Medulla oblongata (tissue), 1 donor: ENCODE measurements at regions not wholly inside any gene's neighbourhood (a gene's known extent, or its start where the extent isn't known, plus 50 kb on each side); places are given as distances from the start of the nearest gene placed in this dataset.
"Not testable (repeated sequence)": the region's sequence is repeated elsewhere in the genome, so short reads cannot be mapped to it uniquely, and the experiment has no call there.

Experiments
- DNase-seq: peaks from one replicate; pipeline ENCODE4 v3.0.0-alpha.2; 2015; ENCODE audit errors: extremely low spot score

DNA sequence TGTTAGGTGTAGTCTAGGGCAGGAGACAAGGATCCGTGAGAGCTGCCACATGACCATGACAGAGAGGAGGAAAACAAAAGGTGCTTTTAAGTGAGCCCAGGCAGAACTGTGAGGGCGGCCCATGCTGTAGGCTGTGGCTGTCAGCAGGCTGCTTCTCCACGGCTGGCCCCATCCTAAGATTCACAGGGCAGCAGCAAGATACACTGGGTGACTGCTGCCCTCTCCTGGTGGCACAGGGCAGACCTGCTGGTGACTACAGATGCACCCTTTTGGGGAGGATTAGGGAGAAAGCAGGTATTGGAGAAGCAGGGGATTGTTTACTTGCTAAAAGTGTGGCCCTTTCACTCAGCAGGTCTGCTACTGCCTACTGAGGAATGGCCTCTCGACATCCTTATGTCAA is 112.2 kb upstream of the CCZ1B start:
- DNase-seq, result not testable (repeated sequence)

DNA sequence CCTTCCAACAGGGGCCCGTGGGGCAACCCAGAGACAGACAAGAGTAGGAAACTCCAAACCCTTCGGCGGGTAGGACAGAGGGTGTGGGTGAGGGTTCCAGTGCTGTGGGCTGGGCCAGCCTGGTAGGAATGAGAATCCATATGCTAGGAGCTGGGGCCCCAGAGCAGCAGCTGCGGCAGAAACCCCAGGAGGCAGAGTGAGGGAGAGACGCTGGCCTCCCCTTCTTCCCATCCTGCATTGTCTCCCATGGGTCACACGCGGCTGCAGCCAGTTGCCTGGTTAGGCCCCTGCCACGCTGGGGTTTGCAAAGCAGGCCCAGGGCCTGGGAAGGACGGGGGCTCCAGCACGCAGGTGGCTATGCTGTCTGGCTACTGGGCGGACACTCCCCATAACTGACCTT is 113.1 kb upstream of the CCZ1B start:
- DNase-seq, result not testable (repeated sequence)

DNA sequence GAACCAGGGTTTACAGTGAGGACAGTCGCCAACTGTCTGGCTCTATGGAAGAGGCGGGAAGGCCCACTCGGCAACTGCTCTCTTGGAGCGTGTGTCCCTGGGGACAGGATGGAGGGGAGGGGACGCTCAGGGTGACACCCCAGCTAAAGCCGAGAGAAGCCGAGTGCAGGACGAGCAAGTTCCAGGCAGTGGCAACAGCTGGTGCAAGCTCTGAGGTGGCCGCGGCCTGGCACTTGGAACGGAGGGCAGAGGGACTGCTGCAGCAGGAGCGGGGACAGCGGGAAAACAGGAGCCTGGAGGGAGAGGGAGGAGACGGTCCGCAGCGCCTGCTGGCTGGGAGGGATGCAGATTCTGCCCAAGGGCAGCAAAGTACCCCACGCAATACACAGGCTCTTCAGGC is 113.8 kb upstream of the CCZ1B start:
- DNase-seq, result not testable (repeated sequence)

DNA sequence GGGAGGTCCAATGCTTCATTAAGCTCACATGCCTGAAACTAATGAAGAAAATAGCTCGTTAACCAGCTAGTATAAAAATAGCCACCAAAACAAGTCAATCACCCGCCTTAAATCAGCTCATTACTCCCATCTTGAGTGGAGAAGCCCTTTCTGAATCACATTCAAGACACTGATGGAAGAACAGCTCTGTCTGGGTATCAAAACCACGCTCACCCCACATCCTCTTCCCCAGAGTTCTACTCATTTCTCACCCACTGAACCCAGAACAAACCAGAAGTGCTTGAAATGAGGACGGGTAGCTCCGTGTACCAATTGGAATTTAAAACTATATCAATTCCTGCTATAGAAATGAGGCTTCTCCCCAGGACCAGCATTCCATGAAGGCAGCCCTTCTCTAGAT is 120.8 kb upstream of the CCZ1B start:
- DNase-seq, result not testable (repeated sequence)

DNA sequence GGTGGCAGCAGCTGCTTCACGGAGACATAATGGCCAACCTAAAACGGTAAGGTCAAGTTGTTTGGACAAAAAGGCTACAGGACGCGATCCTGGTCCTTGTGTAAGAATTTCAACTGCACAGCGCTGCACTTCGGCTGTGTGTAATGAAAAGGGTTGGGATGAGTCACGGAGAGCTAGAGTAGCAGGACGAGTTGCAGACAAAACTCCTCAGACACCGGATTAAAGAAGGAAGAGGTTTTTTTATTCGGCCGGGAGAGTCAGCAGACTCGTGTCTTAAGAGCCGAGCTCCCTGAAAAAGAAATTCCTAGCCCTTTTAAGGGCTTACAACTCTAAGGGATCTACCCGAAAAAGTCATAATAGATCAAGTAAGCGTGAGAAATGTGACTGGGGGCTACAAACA is 124.2 kb upstream of the CCZ1B start:
- not testable (repeated sequence) for DNase-seq

DNA sequence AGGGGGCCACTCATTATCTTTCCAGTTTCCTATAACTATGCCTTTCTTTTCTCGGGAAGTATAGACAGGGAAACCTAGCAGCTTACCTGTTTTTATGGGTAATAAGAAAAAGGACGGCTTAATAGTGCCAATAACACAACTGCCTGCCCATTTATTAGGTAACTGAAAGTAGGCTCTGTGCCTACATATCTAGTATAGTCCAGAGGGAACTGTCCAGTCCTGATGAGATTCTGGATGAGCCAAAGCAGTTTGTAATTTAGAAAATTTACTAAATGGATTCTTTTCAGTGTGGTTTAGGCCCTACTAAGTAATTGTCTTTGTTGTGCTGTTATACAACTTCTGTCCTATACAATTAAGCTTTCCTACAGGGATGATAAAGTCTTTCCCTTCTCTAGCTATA is 125.5 kb upstream of the CCZ1B start:
- not testable (repeated sequence) for DNase-seq

DNA sequence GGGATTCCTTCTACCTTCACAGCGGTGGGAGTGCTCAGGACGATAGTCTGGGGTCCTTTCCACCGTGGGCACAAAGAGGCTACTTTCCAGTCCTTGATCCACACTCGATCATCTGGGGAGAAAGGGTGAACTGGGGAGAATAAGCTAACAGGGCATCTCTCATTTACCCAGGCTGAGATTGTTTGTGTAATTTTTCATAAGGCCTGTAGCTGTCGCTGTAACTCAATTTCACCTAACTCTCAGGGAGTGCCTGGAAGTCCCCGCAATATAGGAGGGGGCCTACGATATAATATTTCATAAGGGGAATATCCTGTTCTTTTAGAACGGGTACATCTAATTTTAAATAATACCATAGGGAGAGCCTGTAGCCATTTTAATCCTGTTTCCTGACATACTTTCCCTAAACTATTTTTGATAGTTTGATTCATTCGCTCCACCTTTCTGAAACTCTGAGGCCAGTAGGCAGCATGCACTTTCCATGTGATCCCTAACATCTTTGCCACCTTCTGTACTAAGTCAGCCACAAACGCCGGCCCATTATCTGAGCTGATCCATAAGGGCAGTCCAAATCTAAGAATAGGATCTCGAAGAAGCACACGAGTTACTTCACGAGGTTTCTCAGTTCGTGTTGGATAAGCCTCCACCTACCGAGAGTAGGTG is 127.2 kb upstream of the CCZ1B start:
- not testable (repeated sequence) for DNase-seq

DNA sequence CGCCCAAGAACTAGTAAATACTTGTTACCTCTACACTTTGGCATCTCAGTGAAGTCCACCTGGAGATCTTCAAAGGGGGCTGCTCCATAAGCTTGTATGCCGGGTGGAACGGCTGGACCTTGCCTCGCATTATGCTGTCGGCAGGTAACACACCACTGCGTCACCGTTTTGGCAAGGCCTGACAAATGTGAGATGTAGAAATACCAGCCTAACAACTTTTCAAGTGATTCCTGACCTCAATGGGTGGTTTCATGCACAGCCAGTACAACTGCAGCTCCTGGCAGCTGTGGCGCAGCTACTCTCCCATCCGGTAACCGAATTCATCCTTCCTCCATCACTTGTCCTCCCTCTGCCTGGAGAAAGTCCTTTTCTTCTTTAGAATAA is 127.7 kb upstream of the CCZ1B start:
- DNase-seq, result not testable (repeated sequence)

DNA sequence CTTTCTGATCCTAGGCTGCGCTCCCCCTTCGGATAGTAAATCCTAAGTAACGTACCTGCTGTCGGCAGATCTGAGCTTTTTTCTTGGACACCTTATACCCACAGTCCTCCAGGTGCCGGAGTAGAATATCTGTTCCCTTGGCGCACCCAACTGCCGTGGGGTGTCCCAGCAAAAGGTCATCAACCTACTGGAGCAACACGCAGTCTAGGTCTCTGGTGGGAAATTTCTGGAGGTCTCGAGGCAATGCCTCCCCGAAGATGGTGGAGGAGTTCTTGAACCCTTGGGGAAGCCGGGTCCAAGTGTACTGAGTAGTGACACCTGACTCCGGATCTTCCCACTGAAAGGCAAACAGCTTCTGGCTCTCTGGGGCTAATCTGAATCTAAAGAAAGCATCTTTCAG is 129.3 kb upstream of the CCZ1B start:
- not testable (repeated sequence) for DNase-seq

DNA sequence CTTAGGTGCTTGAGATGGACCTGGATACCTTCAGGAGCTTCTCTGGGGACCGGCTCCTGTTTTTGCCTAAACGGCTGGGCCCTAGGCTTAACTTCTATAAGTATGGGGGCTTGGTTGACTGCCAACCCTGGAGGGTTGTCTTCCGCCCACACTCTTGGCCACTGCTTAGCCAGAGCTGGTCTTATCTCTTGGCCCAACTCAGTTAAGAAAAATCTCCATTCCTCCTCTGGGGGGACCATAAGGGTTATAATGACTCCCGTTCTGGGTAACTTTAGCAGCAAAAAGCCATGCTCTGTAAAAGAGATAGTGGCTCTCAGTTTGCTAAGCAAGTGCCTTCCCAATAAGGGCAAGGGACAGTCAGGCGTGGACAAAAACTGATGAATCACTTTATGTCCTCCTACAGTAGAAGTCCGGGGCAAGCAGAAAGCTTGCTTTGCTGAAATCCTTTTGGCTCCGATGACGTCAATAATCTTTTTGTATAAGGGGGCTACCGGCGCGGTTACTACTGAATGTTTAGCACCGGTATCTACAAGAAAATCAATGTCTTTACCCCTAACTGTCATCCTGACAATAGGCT is 130.0 kb upstream of the CCZ1B start:
- DNase-seq, result not testable (repeated sequence)

DNA sequence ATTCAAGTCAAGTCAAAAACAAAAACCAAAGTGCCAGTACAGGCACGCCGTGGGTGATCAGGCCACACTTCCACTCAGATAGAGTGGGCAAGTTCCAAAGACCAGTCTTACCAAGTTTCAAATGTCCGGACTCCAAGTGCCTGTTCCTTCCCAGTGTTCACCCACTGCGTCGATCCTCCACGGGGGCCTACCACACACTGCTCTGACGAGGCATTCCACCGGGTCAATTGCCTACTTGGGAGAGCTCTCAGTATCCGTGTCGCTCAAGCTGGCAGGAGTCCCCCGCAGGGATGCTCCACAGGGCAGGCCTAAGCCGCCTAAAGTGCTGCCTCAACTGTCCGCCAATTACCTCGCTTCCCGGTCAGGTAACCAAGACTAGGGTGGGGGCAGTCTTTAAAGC is 132.3 kb upstream of the CCZ1B start:
- DNase-seq, result not testable (repeated sequence)

DNA sequence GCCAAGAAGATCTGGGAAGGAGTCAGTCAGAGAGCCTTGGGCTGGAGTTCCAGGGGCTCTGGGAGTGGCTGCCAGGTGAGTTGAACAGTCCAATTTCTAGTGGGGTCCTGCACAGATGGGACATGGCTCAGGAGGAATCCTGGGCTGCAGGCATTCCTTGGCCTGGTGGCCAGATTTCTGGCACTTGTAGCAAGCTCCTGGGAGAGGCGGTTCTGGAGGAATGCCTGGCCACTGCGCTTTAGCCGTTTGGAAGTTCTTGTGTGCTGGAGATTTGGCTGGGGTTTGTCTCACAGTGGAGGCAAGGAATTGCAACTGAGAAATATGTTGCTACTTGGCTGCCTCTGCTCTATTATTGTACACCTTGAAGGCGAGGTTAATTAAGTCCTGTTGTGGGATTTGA is 133.9 kb upstream of the CCZ1B start:
- not testable (repeated sequence) for DNase-seq

DNA sequence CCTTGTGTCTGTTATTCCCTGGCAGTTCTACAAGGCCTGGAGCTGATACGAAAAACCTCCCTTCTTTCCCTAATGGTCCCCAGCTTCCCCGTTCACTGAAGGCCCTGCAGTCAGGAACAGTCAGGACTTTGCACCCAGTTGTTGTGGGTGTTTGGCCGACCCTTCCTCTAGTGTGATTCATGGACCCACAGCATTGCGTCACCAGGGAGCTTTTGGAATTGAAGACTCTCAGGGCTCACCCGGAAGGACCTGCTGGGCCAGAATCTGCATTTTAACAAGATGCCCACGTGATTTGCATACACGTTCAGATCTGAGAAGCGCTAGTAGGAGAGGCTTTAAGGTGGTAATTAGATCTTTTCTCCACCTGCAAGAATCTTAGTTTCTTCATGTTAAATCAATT is 136.8 kb upstream of the CCZ1B start:
- not testable (repeated sequence) for DNase-seq

DNA sequence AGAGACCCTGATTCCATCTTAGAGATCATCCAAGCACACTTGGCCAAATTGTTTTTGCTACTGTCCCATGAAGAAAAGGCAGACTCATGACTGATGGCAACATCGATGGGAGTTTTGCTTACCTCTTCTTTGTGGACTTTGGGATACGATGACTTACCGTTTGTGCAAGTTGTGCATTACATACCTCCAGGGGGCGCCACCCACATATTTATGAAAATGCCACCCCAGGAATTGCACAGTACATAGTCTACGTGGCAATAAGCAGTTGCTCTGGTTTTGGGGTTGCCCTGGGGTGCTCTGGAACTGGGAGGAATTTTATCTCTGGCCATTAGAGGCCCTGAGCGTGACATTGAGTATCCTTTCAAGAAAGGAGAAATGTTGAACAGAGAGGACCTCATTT is 139.0 kb upstream of the CCZ1B start:
- DNase-seq, result peak; percentile 12

DNA sequence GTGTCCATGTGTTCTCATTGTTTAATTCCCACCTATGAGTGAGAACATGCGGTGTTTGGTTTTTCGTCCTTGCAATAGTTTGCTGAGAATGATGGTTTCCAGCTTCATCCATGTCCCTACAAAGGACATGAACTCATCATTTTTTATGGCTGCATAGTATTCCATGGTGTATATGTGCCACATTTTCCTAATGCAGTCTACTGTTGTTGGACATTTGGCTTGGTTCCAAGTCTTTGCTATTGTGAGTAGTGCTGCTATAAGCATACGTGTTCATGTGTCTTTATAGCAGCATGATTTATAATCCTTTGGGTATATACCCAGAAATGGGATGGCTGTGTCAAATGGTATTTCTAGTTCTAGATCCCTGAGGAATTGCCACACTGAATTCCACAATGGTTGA is 144.1 kb upstream of the CCZ1B start:
- DNase-seq, result not testable (repeated sequence)

DNA sequence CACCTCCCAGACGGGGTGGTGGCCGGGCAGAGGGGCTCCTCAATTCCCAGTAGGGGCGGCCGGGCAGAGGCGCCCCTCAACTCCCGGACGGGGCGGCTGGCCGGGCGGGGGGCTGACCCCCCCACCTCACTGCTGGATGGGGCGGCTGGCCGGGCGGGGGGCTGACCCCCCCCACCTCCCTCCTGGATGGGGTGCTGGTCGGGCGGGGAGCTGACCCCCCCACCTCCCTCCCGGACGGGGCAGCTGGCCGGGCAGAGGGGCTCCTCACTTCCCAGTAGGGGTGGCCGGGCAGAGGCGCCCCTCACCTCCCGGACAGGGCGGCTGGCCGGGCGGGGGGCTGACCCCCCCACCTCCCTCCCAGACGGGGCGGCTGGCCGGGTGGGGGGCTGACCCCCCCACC is 148.8 kb upstream of the CCZ1B start:
- DNase-seq, result not testable (repeated sequence)

DNA sequence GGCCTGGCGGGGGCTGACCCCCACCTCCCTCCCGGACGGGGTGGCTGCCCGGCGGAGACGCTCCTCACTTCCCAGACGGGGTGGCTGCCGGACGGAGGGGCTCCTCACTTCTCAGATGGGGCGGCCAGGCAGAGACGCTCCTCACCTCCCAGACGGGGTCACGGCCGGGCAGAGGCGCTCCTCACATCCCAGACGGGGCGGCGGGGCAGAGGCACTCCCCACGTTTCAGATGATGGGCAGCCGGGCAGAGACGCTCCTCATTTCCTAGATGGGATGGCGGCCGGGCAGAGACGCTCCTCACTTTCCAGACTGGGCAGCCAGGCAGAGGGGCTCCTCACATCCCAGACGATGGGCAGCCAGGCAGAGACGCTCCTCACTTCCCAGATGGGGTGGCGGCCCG is 149.3 kb upstream of the CCZ1B start:
- DNase-seq, result not testable (repeated sequence)

DNA sequence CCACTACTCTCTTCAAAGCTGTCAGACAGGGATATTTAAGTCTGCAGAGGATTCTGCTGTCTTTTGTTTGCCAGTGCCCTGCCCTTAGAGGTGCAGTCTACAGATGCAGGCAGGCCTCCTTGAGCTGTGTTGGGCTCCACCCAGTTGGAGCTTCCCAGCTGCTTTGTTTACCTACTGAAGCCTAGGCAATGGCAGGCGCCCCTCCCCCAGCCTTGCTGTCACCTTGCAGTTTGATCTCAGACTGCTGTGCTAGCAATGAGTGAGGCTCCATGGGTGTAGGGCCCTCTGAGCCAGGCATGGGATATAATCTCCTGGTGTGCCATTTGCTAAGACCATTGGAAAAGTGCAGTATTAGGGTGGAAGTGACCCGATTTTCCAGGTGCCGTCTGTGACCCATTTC is 151.3 kb upstream of the CCZ1B start:
- DNase-seq, result not testable (repeated sequence)

DNA sequence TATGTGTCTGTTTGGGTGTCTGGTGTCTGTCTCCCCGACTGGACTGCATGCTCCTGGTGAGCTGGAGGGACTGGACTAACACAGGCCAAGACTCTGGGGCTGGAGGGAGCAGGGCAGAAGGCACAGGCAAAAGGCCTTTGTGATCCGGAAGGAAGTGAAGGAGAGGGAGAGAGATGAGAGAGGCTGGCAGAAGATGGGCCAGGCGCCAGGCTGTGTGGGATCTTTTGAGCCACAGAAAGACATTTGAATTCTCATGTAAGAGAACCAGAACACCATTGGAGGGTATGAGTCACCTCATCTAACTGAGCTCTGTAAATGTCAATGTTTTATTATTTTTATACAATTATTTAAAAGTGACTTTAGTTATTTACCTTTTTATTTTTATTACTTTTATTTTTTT is 152.3 kb upstream of the CCZ1B start:
- DNase-seq, result not testable (repeated sequence)

DNA sequence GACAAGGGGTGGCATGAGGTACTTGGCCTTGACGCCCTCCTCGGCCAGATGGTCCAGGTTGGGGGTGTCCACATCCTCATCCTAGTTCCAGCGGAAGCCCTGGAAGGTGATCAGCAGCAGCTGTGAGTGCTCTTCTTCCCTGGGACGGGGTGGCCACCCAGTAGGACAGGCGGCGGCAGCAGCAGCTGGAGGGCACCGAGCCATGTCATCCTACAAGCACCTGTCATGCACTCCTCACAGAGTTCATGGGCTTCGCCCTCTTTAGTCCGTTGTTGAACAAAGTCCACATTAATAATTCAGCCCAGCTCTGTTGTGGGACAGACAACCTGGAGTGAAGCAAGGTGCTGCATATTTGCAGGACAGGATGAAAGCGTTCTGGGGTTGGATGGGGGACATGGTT is 153.4 kb upstream of the CCZ1B start:
- DNase-seq, result not testable (repeated sequence)

DNA sequence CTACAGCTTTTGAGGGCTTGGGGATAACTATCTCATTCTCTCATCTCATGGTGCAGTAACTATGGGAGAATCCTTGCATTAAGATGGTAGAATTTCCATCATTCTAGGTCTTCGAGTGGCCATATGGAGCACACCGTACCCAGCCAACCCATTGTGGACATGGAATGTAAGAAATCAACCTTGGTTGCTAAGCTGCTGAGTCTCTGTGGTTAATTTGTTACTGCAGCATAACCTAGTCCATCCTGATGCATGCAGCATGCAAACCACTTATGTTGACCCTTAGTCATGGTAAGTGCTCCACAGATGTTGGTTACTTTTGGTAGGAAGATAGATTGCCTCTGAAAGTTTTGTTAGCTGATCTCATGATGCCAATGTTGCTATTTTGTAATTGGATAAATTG is 156.3 kb upstream of the CCZ1B start:
- DNase-seq, result not testable (repeated sequence)

DNA sequence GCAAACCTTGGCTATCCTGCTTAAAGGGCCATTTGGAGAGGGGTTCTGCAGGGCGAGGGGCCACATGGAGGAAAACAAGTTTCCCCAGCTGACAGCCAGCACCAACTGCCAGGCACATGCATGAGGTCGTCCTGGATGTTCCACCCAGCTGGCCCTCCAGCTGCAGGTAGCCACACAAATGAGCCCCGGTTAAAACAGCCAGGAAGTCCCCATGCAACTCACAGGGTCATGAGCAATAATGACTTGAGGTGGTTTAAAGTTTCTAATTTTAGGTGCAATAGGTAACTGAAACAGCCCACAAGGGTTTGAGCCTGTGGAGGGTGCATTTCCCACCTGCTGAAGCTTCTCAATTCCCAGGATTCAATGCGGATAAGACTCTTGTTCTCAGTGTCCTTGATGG is 160.8 kb upstream of the CCZ1B start:
- not testable (repeated sequence) for DNase-seq

DNA sequence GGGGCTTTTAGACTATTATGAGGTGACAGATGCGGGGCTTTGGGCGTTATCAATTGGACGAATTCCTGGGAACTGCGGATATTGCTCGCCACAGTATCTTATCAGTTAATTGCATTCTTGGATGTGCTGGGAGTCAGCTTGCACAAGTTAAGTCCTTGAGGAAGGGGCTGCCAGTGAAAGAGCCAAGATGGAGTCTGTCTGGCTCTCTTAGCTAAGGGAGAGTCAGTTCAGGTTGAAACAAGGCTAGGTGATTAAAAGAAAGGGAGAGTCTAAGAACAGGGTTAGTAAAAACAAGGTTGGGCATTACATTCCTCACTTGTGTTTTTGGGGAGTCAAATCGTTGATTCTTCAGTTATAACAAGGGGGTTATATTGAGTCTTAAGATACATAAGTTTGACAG is 162.5 kb upstream of the CCZ1B start:
- not testable (repeated sequence) for DNase-seq

DNA sequence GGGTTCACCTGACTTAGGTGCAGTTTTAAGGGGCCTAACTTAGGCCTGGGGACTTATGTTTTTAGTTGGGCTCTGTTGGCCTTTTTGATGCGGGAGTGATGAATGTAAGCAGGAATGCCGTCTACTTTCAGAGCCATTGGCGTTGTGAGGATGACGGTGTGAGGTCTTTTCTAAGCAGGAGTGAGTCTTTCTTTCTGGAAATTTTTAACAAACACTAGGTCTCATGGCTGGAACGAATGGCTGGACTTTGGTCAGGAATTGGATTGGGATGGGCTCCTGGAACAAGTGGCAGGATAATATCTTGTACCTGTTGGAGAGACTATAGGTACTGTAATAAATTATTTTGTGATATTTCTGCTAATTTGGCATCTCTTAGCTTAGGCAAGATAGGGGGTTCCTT is 163.9 kb upstream of the CCZ1B start:
- DNase-seq, result not testable (repeated sequence)
